ENCODE measurements at regions not wholly inside any gene's neighbourhood (a gene's known extent, or its start where the extent isn't known, plus 50 kb on each side); places are given as distances from the start of the nearest gene placed in this dataset.
A peak's percentile ranks its signal among the peaks of the same experiment; 100 is the strongest.
"Not testable (repeated sequence)": the region's sequence is repeated elsewhere in the genome, so short reads cannot be mapped to it uniquely, and the experiment has no call there.

GRCh38 chr3:187888701-187889100, 143.4 kb upstream of the BCL6 start:
- Histone ChIP-seq H3K27ac (peak overlapping the region in 1 of 8 donors; percentile 77), H3K9me3 (no peaks in the 10 kb centered on the region)
- WGBS, 5 donors: 73 to 100% (median 85%) methylated on average over 1 of the region's 1 CpG

GRCh38 chr3:187889106-187889505, 143.8 kb upstream of the BCL6 start:
- no peak for DNase-seq
- WGBS, 5 donors: 84 to 95% (median 92%) methylated on average over 4 of the region's 4 CpGs
- no peaks in the 10 kb centered on the region for H3K27me3 ChIP-seq (replicated peaks in 1 of 7)
- H3K4me3 ChIP-seq: no peak overlapping the region
- H3K27ac ChIP-seq: peak overlapping the region in 3 of 8 donors; percentile 53 to 77 (median 66)
- intact Hi-C loops (cut with DNase I; ENCODE audit: low total_unique reads): no loop called here
- H3K4me1 ChIP-seq: peaks cover 0 to 17% (median 7%) of the 10 kb centered on the region in 6 donors
- no peak for TF ChIP-seq CTCF (IDR thresholded peaks at IDR 0.05 in 8 of 11, conservative IDR thresholded peaks at IDR 0.05 in 3 of 11)
- no peak for TF ChIP-seq POLR2AphosphoS5 (IDR thresholded peaks at IDR 0.05)
- no peak for TF ChIP-seq POLR2A (IDR thresholded peaks at IDR 0.05)
- H3K9me3 ChIP-seq: no peaks in the 10 kb centered on the region
- no peaks in the 10 kb centered on the region for H3K36me3 ChIP-seq

More at GRCh38 chr3:187888701-187889100, 143.4 kb upstream of the BCL6 start:
- no peaks in the 10 kb centered on the region for H3K36me3 ChIP-seq
- no peak overlapping the region for H3K4me3 ChIP-seq
- DNase-seq: no peak
- H3K27me3 ChIP-seq (replicated peaks in 1 of 7): no peaks in the 10 kb centered on the region
- peaks cover 0 to 17% (median 7%) of the 10 kb centered on the region in 6 donors for H3K4me1 ChIP-seq
- intact Hi-C loops (cut with DNase I; ENCODE audit: low total_unique reads): no loop called here
- no peak for TF ChIP-seq POLR2A (IDR thresholded peaks at IDR 0.05)
- TF ChIP-seq POLR2AphosphoS5 (IDR thresholded peaks at IDR 0.05): no peak
- TF ChIP-seq CTCF (IDR thresholded peaks at IDR 0.05 in 8 of 11, conservative IDR thresholded peaks at IDR 0.05 in 3 of 11): no peak

GRCh38 chr3:187889601-187890404, 144.5 kb upstream of the BCL6 start:
- H3K4me3 ChIP-seq: peak overlapping the region in 1 of 8 donors; percentile 14
- TF ChIP-seq POLR2A (IDR thresholded peaks at IDR 0.05) (no peak), POLR2AphosphoS5 (IDR thresholded peaks at IDR 0.05) (no peak), CTCF (IDR thresholded peaks at IDR 0.05 in 8 of 11, conservative IDR thresholded peaks at IDR 0.05 in 3 of 11) (no peak)
- H3K36me3 ChIP-seq: no peaks in the 10 kb centered on the region
- no peaks in the 10 kb centered on the region for H3K9me3 ChIP-seq
- no peaks in the 10 kb centered on the region for H3K27me3 ChIP-seq (replicated peaks in 1 of 7)
- intact Hi-C loops (cut with DNase I; ENCODE audit: low total_unique reads): no loop called here
- peak overlapping the region in 4 of 8 donors; percentile 43 to 77 (median 60) for H3K27ac ChIP-seq
- 83 to 93% (median 85%) methylated on average over 18 to 20 of the region's 20 CpGs for WGBS, 5 donors
- no peak for DNase-seq
- peaks cover 0 to 17% (median 7%) of the 10 kb centered on the region in 6 donors for H3K4me1 ChIP-seq

GRCh38 chr3:187890405-187890752, 145.1 kb upstream of the BCL6 start:
- H3K27me3 ChIP-seq (replicated peaks in 1 of 7); DNase-seq; H3K36me3 ChIP-seq; H3K4me3 ChIP-seq; H3K9me3 ChIP-seq; intact Hi-C loops (cut with DNase I; ENCODE audit: low total_unique reads): not testable (repeated sequence)
- H3K27ac ChIP-seq: peak overlapping the region in 1 of 8 donors; percentile 77
- 82 to 92% (median 88%) methylated on average over 15 of the region's 15 CpGs for WGBS, 5 donors
- H3K4me1 ChIP-seq: peaks cover 0 to 17% (median 7%) of the 10 kb centered on the region in 6 donors

Data from spleen (tissue), 11 donors.